NCI-H2227 (cell line): ENCODE measurements at regions not wholly inside any gene's neighbourhood (a gene's known extent, or its start where the extent isn't known, plus 50 kb on each side); places are given as distances from the start of the nearest gene placed in this dataset.

Experiments used
- DNase-seq: peaks from one replicate; lab custom pipeline; 2025; ENCODE audit not compliant: unreplicated experiment; lab: John Stamatoyannopoulos, UW

DNA sequence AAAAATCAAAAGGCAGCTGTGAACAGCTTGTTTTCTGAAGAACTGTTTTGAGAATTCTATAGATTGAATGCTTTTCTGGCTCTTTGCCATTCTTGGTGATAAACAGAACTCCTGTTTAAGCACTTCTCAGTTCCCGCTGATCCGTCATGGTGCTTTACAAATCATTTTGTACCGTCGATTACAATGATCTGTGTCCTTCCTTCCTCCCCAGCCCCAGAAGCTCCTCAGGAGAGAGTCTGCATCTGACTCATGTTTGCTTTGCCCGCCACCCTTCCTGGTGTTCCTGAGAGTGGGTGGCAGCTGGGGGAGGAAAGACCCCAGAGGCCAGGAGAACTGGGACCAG, 538.6 kb upstream of the MARCKS start:
- peak; percentile 45 for DNase-seq

DNA sequence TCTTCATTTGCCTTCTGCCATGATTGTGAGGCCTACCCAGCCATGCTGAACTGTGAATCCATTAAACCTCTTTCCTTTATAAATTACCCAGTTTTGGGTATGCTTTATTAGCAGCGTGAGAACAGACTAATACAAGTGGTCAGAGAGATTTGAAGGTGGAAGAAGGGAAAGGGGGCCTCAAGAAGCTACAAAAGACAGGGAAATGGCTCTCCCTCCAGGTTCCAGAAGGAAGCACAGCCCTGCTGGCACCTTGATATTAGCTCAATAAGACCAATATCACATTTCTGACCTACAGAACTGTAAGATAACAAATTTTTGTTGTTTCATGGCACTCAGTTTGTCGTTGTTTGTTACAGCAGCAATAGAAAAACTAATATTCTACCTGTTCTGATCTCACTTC, 536.5 kb upstream of the MARCKS start:
- no peak for DNase-seq

DNA sequence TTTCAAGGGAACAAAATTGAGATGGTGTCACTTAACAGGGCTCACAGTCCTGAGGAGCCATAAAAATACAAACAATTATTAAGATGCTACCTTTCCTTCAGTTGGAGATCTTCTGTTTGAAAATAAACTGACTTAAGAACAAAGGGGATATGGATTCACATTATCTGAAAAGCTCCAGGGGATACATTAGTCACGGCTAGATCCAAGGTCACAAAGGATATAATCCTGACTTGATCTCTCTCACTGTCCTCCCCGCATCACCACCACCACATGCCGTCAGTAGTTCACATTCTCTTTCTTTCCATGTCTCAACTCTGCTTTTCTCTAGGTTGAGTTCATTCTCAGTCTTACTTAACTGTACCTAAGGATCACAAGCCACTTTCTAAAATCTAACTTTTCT, 530.4 kb upstream of the MARCKS start:
- DNase-seq, result no peak

DNA sequence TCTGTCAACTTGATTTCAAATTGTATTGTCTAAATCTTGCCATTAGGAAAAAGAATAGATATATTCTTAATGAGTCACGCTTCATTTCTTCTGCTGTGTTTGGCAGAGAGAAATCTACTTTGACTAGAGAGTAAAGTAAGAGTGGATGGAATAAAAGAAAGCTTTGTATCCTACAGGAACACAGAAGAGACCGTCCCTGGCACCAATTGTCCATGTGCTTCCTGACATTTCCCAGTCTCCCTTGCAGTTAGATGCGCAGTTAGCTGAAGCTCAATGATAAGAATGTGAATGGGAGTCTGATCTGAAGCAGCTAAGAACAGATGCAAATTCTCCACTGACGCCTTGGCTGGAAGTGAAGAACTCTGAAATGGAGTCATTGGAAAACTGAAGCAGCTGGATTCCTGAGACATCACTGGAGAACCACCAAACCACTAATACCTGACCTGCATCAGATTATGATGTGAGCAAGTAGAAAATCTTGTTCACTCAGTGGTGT, 528.2 kb upstream of the MARCKS start:
- DNase-seq, result no peak

DNA sequence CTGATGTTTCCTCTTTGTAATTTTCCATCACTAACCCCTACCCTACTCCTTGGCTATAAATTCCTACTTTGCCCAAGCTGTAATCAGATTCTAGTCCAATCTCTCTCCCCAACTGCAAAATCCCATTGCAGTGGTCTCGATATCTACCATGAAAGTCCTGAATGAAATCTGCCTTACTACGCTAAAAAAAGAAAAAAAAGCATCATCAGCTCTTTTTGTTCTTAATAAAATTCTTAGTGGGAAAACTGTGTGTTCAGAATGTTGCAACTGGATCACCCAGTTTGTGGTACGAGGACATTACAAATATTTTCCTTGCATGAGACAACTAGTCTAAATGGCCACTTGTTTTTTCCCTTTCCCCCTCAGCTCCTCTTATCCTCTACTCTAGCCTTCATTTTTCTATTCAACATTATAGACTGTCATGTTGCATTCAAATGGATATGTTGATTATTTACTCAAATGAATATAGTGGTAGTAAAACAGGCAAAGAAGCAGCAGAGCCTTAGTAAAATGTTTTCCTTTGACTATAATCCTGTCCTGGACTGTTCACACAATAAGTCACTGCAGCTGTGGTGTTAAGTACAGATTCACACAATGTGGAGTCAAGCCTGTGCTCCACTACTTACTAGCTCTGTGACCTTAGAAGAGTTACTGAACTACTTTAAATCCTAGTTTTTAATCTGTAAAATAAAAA, 527.1 kb upstream of the MARCKS start:
- no peak for DNase-seq

DNA sequence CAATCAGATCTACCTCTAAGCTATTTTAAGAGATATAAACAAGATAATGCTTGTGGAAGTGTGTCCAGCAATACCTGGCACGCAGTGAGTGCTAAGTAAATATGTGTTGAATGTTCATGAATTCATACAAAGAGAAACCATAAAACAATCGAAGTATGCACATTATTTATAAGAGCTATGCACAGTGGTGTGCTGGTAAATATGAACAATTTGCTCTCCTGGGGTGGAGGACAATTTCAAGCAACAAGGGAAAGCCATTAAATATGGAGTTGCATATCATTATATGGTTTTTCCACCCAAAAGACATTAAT, 526.6 kb upstream of the MARCKS start:
- no peak for DNase-seq

DNA sequence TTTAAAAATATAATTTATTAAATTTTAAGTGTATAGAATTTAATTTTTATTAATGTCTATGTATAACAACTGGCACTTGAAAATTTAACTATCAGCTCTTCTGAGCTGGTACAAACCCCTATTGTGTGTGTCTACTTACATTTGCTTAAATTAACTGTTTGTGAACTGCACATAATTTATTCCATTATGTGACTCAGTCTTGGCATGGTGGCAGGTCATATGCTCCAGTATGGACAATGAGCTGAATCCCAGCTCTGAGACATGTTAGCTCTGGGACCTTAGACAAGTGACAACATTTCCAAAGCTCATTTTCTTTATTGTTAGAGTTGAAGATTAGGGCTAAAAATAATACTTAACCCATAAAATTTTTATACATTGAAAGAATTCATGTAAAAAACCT, 526.1 kb upstream of the MARCKS start:
- DNase-seq, result no peak

DNA sequence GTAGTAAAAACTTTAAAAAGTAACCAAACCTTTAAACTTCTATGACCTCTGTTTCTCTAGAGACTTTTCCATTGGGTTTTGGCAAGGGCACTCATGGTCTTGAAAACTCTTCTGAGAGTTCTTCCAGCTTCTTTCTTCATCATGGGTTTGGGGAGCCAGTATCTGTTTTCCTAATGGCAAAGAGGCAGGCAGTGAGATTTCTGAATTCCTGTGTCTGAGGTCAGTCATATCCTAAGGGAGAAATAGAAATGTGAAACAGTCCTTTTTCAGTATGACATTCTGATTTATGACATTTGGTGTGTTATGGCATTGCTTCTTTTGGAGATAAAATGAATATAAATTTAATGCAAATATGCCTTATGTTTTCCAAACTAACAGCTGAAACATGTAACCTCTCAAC, 518.5 kb upstream of the MARCKS start:
- DNase-seq, result no peak

DNA sequence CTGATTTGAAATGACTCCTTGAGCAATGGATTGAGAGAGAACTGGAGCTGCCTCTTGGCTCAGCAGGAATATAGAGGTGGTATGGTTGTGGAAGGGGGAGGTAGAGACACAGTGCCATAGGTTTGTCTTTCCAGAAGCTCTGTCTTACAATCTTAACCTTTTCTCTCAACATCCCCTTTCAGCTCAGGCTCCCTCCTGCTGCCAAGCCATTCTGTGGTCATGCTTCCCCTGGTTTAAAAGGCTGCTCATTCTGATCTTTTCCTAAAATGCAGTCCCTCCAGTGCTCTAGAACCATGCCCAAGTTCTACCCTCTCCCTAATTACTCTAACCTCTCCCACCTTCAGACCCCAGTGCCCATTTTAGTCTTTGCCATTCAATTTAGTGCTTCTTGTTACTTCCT, 517.9 kb upstream of the MARCKS start:
- DNase-seq, result no peak

DNA sequence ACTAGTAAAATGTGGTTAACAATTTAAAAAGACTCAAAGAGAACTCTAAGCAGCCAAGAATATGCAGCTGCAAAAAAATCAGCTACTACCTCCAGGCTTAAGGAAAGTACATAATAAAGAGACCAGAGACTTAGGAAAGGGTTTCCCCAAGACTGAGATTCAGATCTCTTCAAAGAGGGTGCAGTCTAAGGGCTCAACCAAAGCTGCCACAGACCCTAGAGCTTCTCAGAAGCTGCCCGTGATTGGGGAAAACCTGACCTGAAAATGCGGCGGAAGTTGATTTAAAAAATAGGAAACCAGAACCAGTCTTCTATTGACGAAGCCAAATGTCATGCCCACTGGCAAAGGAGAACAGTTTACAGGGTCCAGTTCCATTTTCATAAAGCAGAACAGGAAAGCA, 516.8 kb upstream of the MARCKS start:
- DNase-seq, result no peak

DNA sequence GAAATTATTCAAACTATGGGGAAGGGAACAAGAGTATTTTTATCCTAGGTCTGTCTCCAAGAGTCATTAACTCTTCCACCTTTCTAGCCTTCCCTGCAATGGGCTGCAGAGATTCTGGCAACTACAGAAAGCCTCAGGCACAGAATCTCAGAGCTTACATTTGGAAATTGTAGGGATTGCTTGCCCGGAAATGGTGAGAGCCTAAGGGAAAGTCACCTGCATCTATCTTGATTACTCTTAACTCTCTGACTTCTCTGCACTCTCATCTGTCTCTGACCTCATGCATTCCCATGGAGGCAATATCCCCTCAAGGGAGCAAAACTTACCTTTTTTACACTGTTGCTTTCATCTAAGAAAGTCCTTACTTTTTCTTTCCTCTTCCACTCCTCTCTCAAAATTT, 513.2 kb upstream of the MARCKS start:
- DNase-seq, result no peak

DNA sequence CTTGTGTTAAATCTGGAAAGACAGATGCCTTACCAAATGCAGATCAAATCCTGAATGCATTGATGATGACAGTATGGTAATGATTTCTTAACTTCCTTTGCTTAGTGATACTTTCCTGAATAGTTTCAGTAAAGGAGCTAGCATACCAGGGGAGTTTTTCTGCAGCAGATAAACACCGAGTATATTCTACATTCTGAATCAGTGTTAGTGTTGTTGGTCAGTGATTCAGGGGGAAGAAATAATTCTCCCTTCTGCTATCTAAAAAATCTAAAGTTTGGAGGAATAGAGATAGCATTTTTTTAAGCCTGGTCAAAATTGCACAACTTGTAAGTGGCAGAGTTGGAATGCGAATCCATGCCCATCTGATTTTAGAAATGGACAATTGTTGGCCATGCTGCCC, 512.2 kb upstream of the MARCKS start:
- no peak for DNase-seq

DNA sequence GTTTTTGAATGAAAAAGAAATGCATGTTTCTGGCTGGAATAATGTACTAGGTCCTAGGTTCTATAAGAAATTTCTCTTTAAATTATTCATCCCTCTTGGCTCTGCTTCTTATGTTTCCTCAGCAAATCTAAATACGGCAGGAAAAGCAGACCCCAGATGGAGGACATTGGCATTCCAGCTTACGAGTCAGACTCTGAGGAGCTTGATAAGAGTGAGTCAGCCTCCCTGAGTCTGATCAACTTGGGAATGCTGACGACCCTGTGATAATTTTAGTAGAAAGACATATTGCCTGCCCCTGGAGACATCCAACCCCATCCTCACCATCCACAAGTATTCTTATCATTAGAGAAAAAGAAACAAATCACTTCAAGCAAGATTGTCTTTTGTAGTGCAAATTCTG, 509.7 kb upstream of the MARCKS start:
- DNase-seq, result no peak

DNA sequence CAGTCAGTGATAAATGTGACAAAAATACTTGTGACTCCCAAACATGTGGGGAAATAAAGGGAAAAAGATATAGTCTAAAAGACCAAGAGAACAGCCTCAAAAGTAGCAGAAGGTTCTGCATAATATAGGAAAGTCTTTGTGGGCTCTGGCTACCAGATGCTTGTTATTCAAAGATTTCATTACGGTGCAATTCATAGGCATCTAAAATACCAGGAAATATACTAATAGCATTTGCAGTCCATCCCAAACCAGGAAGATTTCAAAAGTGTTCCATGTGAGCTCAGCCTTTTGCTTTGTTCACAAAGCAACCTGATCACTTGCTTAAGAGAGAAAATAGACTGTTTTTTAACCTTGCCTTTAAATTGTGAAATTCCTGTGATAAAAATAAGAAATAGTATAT, 506.7 kb upstream of the MARCKS start:
- DNase-seq, result no peak

DNA sequence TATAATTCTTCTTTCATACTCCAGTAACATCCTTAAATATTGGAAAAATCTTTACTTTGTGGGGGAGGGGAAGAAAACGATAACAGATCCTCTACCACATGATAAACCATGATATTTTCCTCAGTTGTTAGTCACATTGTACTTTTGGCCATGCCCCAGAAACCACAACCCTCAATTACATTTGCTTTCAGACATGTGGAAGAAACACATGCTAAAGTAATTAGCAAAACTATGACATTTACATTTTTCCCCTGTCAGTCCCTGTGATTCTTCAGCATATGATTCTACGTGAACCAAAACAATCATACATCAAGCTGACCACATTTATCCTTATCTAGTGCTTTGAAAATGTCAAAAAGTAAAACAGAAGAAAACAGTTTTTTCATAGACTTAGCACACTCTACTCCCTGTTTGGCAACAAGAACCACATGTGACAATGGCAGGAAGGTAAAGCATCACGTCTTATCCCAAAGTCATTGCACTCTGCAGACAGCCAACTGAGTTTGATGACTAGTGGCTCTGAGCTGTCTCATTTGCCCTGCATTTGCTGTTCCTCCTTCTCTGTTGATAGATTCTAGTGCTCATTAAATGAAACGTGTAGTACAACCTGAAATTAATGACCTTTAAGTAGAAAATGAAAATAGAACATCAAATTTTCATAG, 505.8 kb upstream of the MARCKS start:
- no peak for DNase-seq

DNA sequence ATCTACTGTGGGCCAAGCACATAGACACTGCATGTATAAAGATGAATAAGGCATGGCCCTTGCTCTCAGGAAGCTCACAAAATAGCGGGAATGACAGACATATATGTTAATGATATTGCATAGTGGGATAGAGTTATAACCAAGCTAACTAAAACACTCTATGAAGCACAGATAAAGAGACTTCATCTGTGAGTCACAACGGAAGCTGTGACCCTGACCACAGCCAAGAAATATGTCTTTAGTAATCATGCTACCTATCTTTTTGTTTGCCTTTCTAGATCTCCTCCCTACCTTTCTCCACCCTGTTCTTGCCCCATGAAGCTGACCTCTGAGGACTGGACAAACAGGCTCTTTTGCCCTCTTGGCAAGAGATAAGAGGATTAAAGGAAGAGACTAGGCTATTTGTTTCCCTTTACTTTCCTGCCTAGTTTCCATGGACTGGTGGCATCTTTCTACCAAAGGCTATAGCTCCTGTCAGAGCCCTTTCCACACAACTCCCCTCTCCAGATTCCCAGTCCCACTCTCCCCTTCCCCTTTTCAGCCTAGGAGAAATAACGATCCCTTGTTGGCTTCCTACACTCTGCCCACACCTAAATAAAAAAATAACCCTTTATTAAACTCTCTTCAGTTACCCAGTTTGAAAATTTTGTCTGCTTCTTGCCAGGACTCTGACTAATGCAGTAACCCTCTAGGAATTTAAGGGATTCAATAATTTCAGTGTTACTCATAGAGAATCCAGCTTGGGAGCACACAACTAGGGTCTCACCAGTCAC, 504.9 kb upstream of the MARCKS start:
- DNase-seq, result no peak

DNA sequence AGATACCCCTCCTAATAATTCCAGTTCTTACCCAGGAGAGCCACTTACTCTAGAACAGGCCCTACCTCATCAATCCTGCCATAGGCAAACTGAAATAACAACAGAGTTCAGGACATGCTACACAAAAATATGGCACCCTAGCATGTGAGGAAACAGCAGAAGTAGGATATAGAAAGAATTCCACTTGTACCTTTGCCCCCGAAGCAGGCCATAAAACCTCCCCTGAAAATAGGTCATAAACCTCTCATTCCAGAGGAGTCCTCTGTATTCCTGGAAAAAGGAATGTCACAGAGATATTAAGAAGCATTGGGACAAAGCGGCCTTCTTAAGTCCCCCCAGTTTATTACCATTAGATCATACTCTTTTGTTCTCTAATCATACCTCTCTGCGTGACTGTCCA, 504.3 kb upstream of the MARCKS start:
- no peak for DNase-seq

DNA sequence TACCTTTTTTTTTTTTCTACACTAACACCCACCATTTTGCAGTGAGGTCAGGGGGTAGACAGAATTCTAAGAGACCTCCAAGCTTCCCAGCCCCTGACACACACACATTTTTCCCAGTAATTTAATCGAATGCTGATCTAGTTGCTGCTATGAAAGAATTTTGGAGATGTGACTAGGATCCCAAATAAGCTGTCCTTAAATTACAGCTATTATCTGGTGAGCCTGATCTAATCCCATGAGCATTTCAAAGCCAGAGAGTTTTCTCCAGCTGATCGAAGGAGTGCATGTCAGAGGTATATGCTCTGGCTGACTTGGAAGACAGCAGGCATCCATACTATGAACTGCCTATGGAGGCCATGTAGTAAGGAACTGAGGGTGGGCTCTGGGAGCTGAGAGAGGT, 503.8 kb upstream of the MARCKS start:
- no peak for DNase-seq

DNA sequence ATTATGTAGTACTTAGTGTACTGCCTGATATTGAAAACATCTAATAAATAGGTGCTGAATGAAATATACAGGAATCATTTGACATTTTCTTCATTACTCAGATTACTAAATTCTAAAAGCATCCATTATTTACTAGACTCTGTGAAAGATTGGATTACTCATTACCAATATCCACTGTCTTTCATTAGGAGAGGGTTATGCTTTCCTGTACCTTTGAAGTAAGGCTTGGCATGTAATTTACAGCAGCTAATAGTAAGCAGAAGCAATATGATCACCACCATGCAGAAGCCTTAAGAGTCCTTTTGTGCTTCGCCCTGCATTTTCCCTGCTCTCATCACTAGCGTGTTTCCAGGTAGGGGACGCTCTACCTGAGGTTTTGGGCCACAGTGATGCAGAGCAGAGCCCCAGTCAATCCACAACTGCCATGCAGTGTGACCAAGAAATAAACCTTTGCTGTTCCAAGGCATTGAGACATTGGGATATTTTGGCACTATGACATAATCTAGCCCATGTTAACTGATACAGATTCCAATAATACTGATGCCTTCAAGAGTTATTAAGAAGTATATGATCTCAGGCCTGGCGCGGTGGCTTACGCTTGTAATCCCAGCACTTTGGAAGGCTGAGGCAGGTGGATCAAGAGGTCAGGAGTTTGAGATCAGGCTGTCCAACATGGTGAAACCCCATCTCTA, 502.8 kb upstream of the MARCKS start:
- no peak for DNase-seq

DNA sequence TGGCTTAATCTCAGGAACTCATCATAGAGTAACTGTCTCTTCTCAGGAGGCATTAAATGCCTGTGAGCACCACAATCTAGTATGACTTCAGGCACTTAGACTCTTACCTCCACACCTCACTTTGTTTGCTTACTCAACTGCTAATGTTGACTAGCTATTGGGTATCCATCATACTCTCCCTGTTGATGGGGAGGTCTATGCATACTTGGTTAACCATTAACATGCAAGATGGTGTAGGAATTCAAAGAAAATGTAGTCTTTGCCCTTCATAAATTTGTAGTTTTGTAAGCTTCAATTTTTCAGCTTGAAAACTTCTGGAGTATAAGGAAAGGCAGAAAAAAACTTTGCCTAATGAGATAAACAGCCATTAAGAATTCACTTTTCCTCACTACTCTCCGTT, 501.0 kb upstream of the MARCKS start:
- no peak for DNase-seq

DNA sequence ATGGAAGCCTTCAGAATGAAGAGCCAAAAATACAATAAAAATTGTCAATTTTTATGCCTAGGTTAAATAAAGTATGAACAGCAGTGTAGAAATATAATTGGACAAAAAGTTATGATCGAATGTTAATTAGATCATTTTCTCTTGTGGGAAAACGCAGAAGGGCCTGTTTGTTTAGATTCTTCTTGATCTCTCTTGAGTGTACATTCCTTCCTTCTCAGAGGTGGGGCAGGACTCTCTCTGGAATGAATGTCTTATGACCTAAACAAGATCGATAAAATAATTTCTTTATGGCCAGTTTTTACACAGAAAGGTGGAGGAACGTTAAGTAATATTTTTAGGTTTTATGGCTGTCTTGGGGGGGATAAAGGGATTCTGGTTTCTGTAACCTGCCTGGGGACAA, 500.1 kb upstream of the MARCKS start:
- DNase-seq, result no peak

DNA sequence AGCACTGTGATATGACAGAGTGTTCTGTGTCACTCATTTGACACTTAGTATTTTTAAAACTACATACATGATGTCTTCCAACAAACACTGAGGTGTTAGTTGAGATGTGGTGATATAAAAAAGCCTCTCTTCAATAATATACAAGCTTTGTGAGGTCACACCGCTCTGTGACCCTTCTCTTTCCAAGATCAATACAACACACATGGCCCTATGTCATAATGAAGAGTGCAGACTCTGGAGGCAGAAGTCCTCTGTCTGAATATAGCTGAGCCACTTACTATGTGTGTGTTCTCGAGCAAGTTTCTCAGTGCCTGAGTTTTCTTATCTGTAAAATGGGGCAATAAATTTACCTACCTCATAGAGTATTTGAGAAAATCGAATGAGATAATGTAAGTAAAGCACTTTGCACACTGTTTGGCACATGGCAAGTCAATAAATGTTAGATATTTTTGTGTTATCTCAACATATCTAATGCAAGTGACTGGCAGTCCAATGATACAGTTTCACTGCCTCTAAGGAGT, 499.0 kb upstream of the MARCKS start:
- no peak for DNase-seq
